ENCODE measurements at regions not wholly inside any gene's neighbourhood (a gene's known extent, or its start where the extent isn't known, plus 50 kb on each side); places are given as distances from the start of the nearest gene placed in this dataset.

- CTCF ChIA-PET = interaction anchor here (0.6 to 9.8 kb wide), 22 partner anchors 11 to 677 kb away, joined by 3 to 411 read pairs (median 6); no protein-coding TSS in a partner anchor
- intact Hi-C loops (cut with micrococcal nuclease; ENCODE audit: unreplicated experiment) (loop anchor here (1.0 to 2.0 kb wide), 4 partner anchors 41 to 178 kb away; no protein-coding TSS in a partner anchor), in situ Hi-C loops (cut with MboI) (loop anchor here (5.0 kb wide), 2 partner anchors 80 to 175 kb away; no protein-coding TSS in a partner anchor)
- peak overlapping the region; percentile 75; the same call in 1 of the 2 replicates for H3K4me2 ChIP-seq (ENCODE audit: control insufficient read depth, insufficient read depth)
- no peaks in the 10 kb centered on the region for H3K36me3 ChIP-seq (ENCODE audit: control insufficient read depth in 2 of 2, insufficient read depth in 2 of 2, low read length in 1 of 2)
- FAIRE-seq (peak; percentile 86), DNase-seq (ENCODE audit: low read depth, low spot score) (peak; percentile 68), ATAC-seq (peak; percentile 73)
- H3K4me3 ChIP-seq = no peak overlapping the region
- POLR2A ChIA-PET = interaction anchor here (5.6 kb wide), 1 partner anchor 80 kb away, joined by 39 read pairs; no protein-coding TSS in a partner anchor
- 25% methylated on average over 7 of the region's 7 CpGs for whole genome bisulfite sequencing (ENCODE audit: insufficient coverage, insufficient replicate concordance, low lambda C conversion rate, missing lambda C conversion rate)
- H3K79me2 ChIP-seq (ENCODE audit: control insufficient read depth, insufficient read depth, low read length) = no peaks in the 10 kb centered on the region
- H3K4me1 ChIP-seq (ENCODE audit: control insufficient read depth, insufficient read depth, low read length) = peaks cover 36% of the 10 kb centered on the region
- H3K27me3 ChIP-seq (replicated peaks in 1 of 2; ENCODE audit: control insufficient read depth in 2 of 2, insufficient read depth in 2 of 2, low read length in 1 of 2) = no peaks in the 10 kb centered on the region
- SMC1A ChIA-PET (ENCODE audit: uncharacterized antibody, unreplicated experiment) = interaction anchor here (0.6 to 22.6 kb wide), 20 partner anchors 9 to 262 kb away, joined by 3 to 912 read pairs (median 5); no protein-coding TSS in a partner anchor
- H3K9me3 ChIP-seq (replicated peaks; ENCODE audit: control insufficient read depth, insufficient read depth, low read length) = no peaks in the 10 kb centered on the region
- peak overlapping the region; percentile 88 for H2AFZ ChIP-seq (ENCODE audit: control insufficient read depth, low read depth, low read length)
- BruUV-seq (replicated peaks) = no TSS peak
- RAD21 ChIA-PET (ENCODE audit: unreplicated experiment) = interaction anchor here (1.0 to 6.6 kb wide), 10 partner anchors 68 to 207 kb away, joined by 3 to 190 read pairs (median 9); no protein-coding TSS in a partner anchor
- no peaks in the 10 kb centered on the region for H4K20me1 ChIP-seq (ENCODE audit: control insufficient read depth, insufficient read depth)
- peak overlapping the region; percentile 36 for H3K9ac ChIP-seq (ENCODE audit: control insufficient read depth, insufficient read depth, low read length)
- peak overlapping the region; percentile 59 for H3K27ac ChIP-seq (ENCODE audit: control insufficient read depth, insufficient read depth)
- peak; percentile 51; the same call in 1 of the 2 replicates for TF ChIP-seq MLLT1 (IDR thresholded peaks at IDR 0.05)
- peak; percentile 21; the same call in 1 of the 2 replicates for TF ChIP-seq SMARCA5 (IDR thresholded peaks at IDR 0.05)
- 0 out of 2 replicates have a peak, but pooled peaks have one; percentile 53 for TF ChIP-seq MEF2A (IDR thresholded peaks at IDR 0.05; ENCODE audit: insufficient read depth, low read depth, low read length)
- TF ChIP-seq SMC3 (IDR thresholded peaks at IDR 0.05; ENCODE audit: borderline replicate concordance, low read length) = peak; percentile 96
- peak; percentile 40; the same call in 1 of the 2 replicates for TF ChIP-seq RUNX3 (IDR thresholded peaks at IDR 0.05; ENCODE audit: low read length)
- no peak for TF ChIP-seq ELK1 (IDR thresholded peaks at IDR 0.05; ENCODE audit: low read depth, low read length)
- TF ChIP-seq YY1 (IDR thresholded peaks at IDR 0.05; ENCODE audit: low read depth, low read length) = peak; percentile 93
- peak; percentile 100 for TF ChIP-seq RAD21 (IDR thresholded peaks at IDR 0.05; ENCODE audit: insufficient read depth, low read depth, low read length)
- TF ChIP-seq CTCF (IDR thresholded peaks at IDR 0.05 in 2 of 3, conservative IDR thresholded peaks at IDR 0.05 in 1 of 3; ENCODE audit: control insufficient read depth in 2 of 3, extremely low read depth in 1 of 3, insufficient read depth in 1 of 3, low read depth in 3 of 3, low read length in 3 of 3) = peak; percentile 62 to 87 (median 75)
- TF ChIP-seq BACH1 (IDR thresholded peaks at IDR 0.05; ENCODE audit: borderline replicate concordance) = no peak
- TF ChIP-seq IRF4 (IDR thresholded peaks at IDR 0.05; ENCODE audit: low read depth, low read length) = peak; percentile 66
- no peak for TF ChIP-seq HDAC2 (IDR thresholded peaks at IDR 0.05)
- no peak for TF ChIP-seq CHD2 (IDR thresholded peaks at IDR 0.05; ENCODE audit: borderline replicate concordance, low read depth, low read length)
- peak; percentile 51 for TF ChIP-seq PKNOX1 (IDR thresholded peaks at IDR 0.05)
- TF ChIP-seq FOXM1 (IDR thresholded peaks at IDR 0.05; ENCODE audit: low read depth, low read length) = peak; percentile 77
- 0 out of 2 replicates have a peak, but pooled peaks have one; percentile 27 for TF ChIP-seq CREB1 (IDR thresholded peaks at IDR 0.05; ENCODE audit: low read depth)
- 0 out of 4 replicates have a peak, but pooled peaks of 1 of the 2 experiments have one; percentile 26 for TF ChIP-seq IKZF2 (IDR thresholded peaks at IDR 0.05)
- 0 out of 2 replicates have a peak, but pooled peaks have one; percentile 17 for TF ChIP-seq MXI1 (IDR thresholded peaks at IDR 0.05; ENCODE audit: low read depth, low read length)
- peak; percentile 64 for TF ChIP-seq NBN (IDR thresholded peaks at IDR 0.05)
Measured at GRCh38 chr14:22391908-22392565, 197.0 kb downstream of the DAD1 start.
